Kidney epithelial cell (primary cell): ENCODE measurements at regions not wholly inside any gene's neighbourhood (a gene's known extent, or its start where the extent isn't known, plus 50 kb on each side); places are given as distances from the start of the nearest gene placed in this dataset.
"Not testable (repeated sequence)": the region's sequence is repeated elsewhere in the genome, so short reads cannot be mapped to it uniquely, and the experiment has no call there.

Experiments used
- DNase-seq: peaks from one replicate; pipeline ENCODE4 v3.0.0-alpha.2; 2010; ENCODE audit warnings: low read depth
- H3K27me3 ChIP-seq: 2 replicates; pipeline ENCODE4 v1.6.0; 2011; ENCODE audit warnings: low read length; ENCODE audit not compliant: control insufficient read depth, insufficient read depth
- H3K36me3 ChIP-seq: 2 replicates; pipeline ENCODE4 v1.5.1; 2011; ENCODE audit warnings: low read length; ENCODE audit not compliant: control insufficient read depth, insufficient read depth
- H3K4me3 ChIP-seq: 2 replicates; pipeline ENCODE4 v1.5.1; 2011; ENCODE audit warnings: low read depth, mild to moderate bottlenecking, control low read depth, low read length
- CTCF ChIP-seq: IDR thresholded peaks from 2 replicates; pipeline ENCODE4 v1.5.1; 2011; ENCODE audit warnings: mild to moderate bottlenecking, moderate library complexity, low read length, control low read depth, inconsistent platforms; ENCODE audit not compliant: insufficient read depth, poor library complexity, severe bottlenecking

GRCh38 chr2:145524303-145524702, 1004.4 kb upstream of the ZEB2 start:
- no peaks in the 10 kb centered on the region for H3K36me3 ChIP-seq
- H3K4me3 ChIP-seq, result no peak overlapping the region
- DNase-seq, result no peak
- TF ChIP-seq CTCF, result no peak
- H3K27me3 ChIP-seq, result no peaks in the 10 kb centered on the region

DNA sequence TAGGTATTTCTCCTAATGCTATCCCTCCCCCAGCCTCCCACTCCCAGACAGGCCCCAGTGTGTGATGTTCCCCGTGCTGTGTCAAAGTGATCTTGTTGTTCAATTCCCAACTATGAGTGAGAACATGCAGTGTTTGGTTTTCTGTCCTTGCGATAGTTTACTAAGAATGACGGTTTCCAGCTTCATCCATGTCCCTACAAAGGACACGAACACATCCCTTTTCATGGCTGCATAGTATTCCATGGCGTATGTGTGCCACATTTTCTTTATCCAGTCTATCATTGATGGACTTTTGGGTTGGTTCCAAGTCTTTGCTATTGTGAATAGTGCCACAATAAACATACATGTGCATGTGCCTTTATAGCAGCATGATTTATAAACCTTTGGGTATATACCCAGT, 999.3 kb upstream of the ZEB2 start:
- DNase-seq, H3K27me3 ChIP-seq, H3K4me3 ChIP-seq, H3K36me3 ChIP-seq: not testable (repeated sequence)

DNA sequence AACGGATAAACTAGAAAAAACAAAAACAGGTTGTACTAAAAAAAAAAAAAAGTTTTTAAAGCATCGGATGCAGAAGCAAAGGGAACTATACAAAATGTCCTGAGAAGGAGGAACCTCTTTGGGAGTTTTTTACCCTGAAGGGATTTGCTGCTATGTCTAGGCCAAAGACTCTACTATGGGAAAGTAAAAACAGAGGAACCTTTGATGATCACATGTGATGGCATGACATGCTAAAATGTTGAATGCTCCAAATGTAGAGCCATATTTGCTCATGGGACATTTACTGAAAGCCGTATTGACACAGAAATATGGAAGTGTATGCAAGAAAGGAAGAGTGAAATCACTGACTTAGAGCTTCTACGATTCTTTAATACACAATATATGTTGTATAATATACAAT, 992.0 kb upstream of the ZEB2 start:
- TF ChIP-seq CTCF, result no peak
- H3K36me3 ChIP-seq, result no peaks in the 10 kb centered on the region
- no peaks in the 10 kb centered on the region for H3K27me3 ChIP-seq
- DNase-seq, result no peak
- no peak overlapping the region for H3K4me3 ChIP-seq

- Histone ChIP-seq H3K36me3 (no peaks in the 10 kb centered on the region), H3K4me3 (no peak overlapping the region), H3K27me3 (no peaks in the 10 kb centered on the region)
- TF ChIP-seq CTCF, result no peak
- DNase-seq, result no peak
Measured at GRCh38 chr2:145503511-145503910, 983.6 kb upstream of the ZEB2 start.

- Histone ChIP-seq H3K36me3 (no peaks in the 10 kb centered on the region), H3K27me3 (no peaks in the 10 kb centered on the region), H3K4me3 (no peak overlapping the region)
- no peak for TF ChIP-seq CTCF
- no peak for DNase-seq
Measured at GRCh38 chr2:145501920-145502319, 982.0 kb upstream of the ZEB2 start.

DNA sequence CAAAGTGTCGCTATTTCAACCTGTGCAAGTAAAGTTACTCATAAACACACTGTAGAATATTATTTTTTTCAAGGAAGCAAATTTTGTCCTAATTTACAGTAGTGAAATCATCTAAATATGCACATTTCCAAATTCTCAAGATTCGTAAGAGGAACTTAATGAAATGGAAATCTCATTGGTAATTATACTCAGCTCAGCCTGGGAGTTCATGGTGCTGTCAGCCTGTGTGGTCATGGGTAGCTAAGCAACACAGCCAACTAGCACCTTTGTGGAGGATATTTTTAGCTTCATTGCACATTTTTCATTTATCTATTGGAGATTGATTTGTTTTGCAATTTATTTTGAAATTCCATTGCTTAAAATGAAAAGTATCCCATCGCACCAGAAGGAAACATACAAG, 975.7 kb upstream of the ZEB2 start:
- no peaks in the 10 kb centered on the region for H3K36me3 ChIP-seq
- no peaks in the 10 kb centered on the region for H3K27me3 ChIP-seq
- no peak overlapping the region for H3K4me3 ChIP-seq
- DNase-seq, result no peak
- TF ChIP-seq CTCF, result no peak

- no peaks in the 10 kb centered on the region for H3K27me3 ChIP-seq
- no peaks in the 10 kb centered on the region for H3K36me3 ChIP-seq
- DNase-seq, result no peak
- H3K4me3 ChIP-seq, result no peak overlapping the region
- TF ChIP-seq CTCF, result no peak
Measured at GRCh38 chr2:145494441-145494840, 974.5 kb upstream of the ZEB2 start.
